ENCODE measurements at regions not wholly inside any gene's neighbourhood (a gene's known extent, or its start where the extent isn't known, plus 50 kb on each side); places are given as distances from the start of the nearest gene placed in this dataset.

DNA sequence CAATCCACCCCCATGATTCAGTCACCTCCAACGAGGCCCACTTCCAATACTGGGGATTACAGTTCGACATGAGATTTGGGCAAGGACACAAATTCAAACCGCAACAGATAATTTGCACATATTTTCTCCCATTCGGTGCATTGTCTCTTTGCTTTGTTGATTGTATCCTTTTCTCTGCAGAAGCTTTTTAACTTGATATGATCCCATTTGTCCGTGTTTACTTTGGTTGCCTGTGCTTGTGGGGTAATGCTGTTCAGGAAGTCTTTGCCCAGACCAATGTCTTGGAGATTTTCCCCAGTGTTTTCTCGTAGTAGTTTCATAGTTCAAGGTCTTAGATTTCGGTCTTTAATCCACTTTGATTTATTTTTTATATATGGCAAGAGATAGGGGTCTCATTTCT, 330.8 kb upstream of the SPRY2 start:
- H3K4me1 ChIP-seq (ENCODE audit: control insufficient read depth in 1 of 2, insufficient read depth in 2 of 2, low read length in 2 of 2) = no peaks in the 10 kb centered on the region
- no peaks in the 10 kb centered on the region for H3K27me3 ChIP-seq (ENCODE audit: control insufficient read depth in 2 of 2, insufficient read depth in 2 of 2, low read length in 2 of 2)
- H3K79me2 ChIP-seq (ENCODE audit: insufficient read depth, low read length) = no peaks in the 10 kb centered on the region
- no peak overlapping the region for H3K4me3 Mint-ChIP-seq
- peaks cover 0 to 2% (median 0%) of the 10 kb centered on the region in 3 donors for H3K27me3 Mint-ChIP-seq (ENCODE audit: low read depth in 3 of 3)
- 91% methylated on average over 4 of the region's 7 CpGs for WGBS (ENCODE audit: insufficient coverage)
- TF ChIP-seq, protein P1, sequence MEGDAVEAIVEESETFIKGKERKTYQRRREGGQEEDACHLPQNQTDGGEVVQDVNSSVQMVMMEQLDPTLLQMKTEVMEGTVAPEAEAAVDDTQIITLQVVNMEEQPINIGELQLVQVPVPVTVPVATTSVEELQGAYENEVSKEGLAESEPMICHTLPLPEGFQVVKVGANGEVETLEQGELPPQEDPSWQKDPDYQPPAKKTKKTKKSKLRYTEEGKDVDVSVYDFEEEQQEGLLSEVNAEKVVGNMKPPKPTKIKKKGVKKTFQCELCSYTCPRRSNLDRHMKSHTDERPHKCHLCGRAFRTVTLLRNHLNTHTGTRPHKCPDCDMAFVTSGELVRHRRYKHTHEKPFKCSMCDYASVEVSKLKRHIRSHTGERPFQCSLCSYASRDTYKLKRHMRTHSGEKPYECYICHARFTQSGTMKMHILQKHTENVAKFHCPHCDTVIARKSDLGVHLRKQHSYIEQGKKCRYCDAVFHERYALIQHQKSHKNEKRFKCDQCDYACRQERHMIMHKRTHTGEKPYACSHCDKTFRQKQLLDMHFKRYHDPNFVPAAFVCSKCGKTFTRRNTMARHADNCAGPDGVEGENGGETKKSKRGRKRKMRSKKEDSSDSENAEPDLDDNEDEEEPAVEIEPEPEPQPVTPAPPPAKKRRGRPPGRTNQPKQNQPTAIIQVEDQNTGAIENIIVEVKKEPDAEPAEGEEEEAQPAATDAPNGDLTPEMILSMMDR (IDR thresholded peaks at IDR 0.05) = no peak
- no peaks in the 10 kb centered on the region for H4K20me1 ChIP-seq (ENCODE audit: insufficient read depth, low read length)
- H3K36me3 Mint-ChIP-seq = no peaks in the 10 kb centered on the region
- H3K36me3 ChIP-seq (replicated peaks in 1 of 2; ENCODE audit: control insufficient read depth in 1 of 2, insufficient read depth in 2 of 2, low read length in 2 of 2) = no peaks in the 10 kb centered on the region
- H3K9ac ChIP-seq (ENCODE audit: insufficient read depth, low read length, poor library complexity, severe bottlenecking) = no peak overlapping the region
- H3K4me2 ChIP-seq (replicated peaks; ENCODE audit: extremely low read depth, low read length, poor library complexity, severe bottlenecking) = no peak overlapping the region
- no peaks in the 10 kb centered on the region for H3K4me1 Mint-ChIP-seq
- peaks cover 0 to 4% of the 10 kb centered on the region in 2 donors for H3K9me3 ChIP-seq (replicated peaks in 1 of 2; ENCODE audit: control insufficient read depth in 1 of 2, insufficient read depth in 1 of 2, low read length in 2 of 2)
- H3K27ac Mint-ChIP-seq = no peak overlapping the region
- no peak overlapping the region for H3K27ac ChIP-seq (ENCODE audit: low read depth in 1 of 2, low read length in 2 of 2)
- peaks cover 6 to 21% (median 14%) of the 10 kb centered on the region in 7 donors for H3K9me3 Mint-ChIP-seq
- H3K4me3 ChIP-seq (replicated peaks in 1 of 3; ENCODE audit: low read depth in 2 of 3, low read length in 3 of 3) = no peak overlapping the region
- intact Hi-C loops (cut with micrococcal nuclease) = no loop called here
- no peak overlapping the region for H2AFZ ChIP-seq (ENCODE audit: insufficient read depth, low read depth, low read length, poor library complexity, severe bottlenecking)
- no peak for DNase-seq

GRCh38 chr13:80669112-80669511, 328.2 kb upstream of the SPRY2 start:
- Mint-ChIP-seq H3K27me3 (ENCODE audit: low read depth in 3 of 3) (peaks cover 0 to 2% (median 0%) of the 10 kb centered on the region in 3 donors), H3K36me3 (no peaks in the 10 kb centered on the region), H3K4me3 (no peak overlapping the region), H3K9me3 (peaks cover 2 to 17% (median 12%) of the 10 kb centered on the region in 7 donors), H3K27ac (no peak overlapping the region), H3K4me1 (no peaks in the 10 kb centered on the region)
- H4K20me1 ChIP-seq (ENCODE audit: insufficient read depth, low read length) = no peaks in the 10 kb centered on the region
- no peak overlapping the region for H3K27ac ChIP-seq (ENCODE audit: low read depth in 1 of 2, low read length in 2 of 2)
- no peak overlapping the region for H3K4me2 ChIP-seq (replicated peaks; ENCODE audit: extremely low read depth, low read length, poor library complexity, severe bottlenecking)
- H2AFZ ChIP-seq (ENCODE audit: insufficient read depth, low read depth, low read length, poor library complexity, severe bottlenecking) = no peak overlapping the region
- no peaks in the 10 kb centered on the region for H3K79me2 ChIP-seq (ENCODE audit: insufficient read depth, low read length)
- no peak overlapping the region for H3K9ac ChIP-seq (ENCODE audit: insufficient read depth, low read length, poor library complexity, severe bottlenecking)
- H3K36me3 ChIP-seq (replicated peaks in 1 of 2; ENCODE audit: control insufficient read depth in 1 of 2, insufficient read depth in 2 of 2, low read length in 2 of 2) = no peaks in the 10 kb centered on the region
- peaks cover 0 to 4% of the 10 kb centered on the region in 2 donors for H3K9me3 ChIP-seq (replicated peaks in 1 of 2; ENCODE audit: control insufficient read depth in 1 of 2, insufficient read depth in 1 of 2, low read length in 2 of 2)
- no peak overlapping the region for H3K4me3 ChIP-seq (replicated peaks in 1 of 3; ENCODE audit: low read depth in 2 of 3, low read length in 3 of 3)
- intact Hi-C loops (cut with micrococcal nuclease) = no loop called here
- H3K27me3 ChIP-seq (ENCODE audit: control insufficient read depth in 2 of 2, insufficient read depth in 2 of 2, low read length in 2 of 2) = no peaks in the 10 kb centered on the region
- no peak for DNase-seq
- TF ChIP-seq, protein P1 (IDR thresholded peaks at IDR 0.05) = no peak
- no peaks in the 10 kb centered on the region for H3K4me1 ChIP-seq (ENCODE audit: control insufficient read depth in 1 of 2, insufficient read depth in 2 of 2, low read length in 2 of 2)
- WGBS (ENCODE audit: insufficient coverage) = no CpG with 5 or more reads among the region's 1 CpG

All from CD14-positive monocyte (primary cell).